ENCODE measurements at regions not wholly inside any gene's neighbourhood (a gene's known extent, or its start where the extent isn't known, plus 50 kb on each side); places are given as distances from the start of the nearest gene placed in this dataset.

DNA sequence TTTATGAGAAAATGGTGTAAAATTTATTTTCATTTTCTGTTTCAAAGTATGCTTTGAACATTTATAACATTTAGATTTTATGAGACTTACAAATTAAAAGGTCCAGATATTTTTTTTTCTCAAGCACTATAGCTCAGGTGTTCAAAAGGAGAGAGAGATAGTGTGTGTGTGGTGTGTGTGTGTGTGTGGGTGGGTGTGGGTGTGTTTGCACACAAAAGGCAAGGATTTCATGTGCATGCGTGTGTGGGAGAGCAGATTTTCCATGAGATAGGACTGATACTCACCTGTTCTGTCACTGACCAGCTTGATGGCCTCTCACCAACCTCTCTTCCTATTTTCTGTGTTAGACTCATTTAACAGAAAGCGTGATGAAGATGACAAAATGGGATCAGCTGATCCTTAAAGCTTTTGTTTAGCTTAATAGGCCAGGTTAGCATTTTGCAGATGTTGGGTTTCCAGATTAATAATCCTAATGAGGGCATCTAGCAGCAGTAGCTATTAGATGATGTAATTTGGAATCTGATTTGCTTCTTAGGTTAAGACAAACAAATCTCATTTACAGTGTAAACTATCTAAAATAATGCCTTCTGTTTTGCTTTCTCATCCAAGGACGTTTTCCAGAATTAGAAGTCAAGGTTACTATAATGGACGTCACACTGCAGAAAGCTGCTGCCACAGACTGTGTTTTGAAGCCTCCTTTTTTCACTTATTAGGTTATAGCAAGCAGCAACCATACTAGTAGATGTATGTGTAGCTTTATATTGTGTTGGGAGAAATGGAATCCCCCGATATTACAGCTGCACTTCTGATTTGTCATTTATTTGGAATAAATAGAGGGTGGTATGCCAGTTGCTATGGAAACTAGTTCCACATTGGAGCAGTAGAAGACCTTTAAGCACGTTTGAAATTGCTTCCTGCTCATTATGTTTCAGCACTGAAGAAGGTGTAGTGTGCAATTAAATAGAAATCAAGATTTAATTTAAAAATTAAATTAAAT is 355.6 kb downstream of the TAF11L14 start:
- H3K27ac ChIP-seq (replicated peaks), result no peak overlapping the region
- TF ChIP-seq, protein P1, sequence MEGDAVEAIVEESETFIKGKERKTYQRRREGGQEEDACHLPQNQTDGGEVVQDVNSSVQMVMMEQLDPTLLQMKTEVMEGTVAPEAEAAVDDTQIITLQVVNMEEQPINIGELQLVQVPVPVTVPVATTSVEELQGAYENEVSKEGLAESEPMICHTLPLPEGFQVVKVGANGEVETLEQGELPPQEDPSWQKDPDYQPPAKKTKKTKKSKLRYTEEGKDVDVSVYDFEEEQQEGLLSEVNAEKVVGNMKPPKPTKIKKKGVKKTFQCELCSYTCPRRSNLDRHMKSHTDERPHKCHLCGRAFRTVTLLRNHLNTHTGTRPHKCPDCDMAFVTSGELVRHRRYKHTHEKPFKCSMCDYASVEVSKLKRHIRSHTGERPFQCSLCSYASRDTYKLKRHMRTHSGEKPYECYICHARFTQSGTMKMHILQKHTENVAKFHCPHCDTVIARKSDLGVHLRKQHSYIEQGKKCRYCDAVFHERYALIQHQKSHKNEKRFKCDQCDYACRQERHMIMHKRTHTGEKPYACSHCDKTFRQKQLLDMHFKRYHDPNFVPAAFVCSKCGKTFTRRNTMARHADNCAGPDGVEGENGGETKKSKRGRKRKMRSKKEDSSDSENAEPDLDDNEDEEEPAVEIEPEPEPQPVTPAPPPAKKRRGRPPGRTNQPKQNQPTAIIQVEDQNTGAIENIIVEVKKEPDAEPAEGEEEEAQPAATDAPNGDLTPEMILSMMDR (IDR thresholded peaks at IDR 0.05; ENCODE audit: borderline replicate concordance), result no peak
- H3K9me3 ChIP-seq (replicated peaks), result no peaks in the 10 kb centered on the region
- DNase-seq, result no peak
- H3K27me3 ChIP-seq (ENCODE audit: low read depth), result no peaks in the 10 kb centered on the region
- intact Hi-C loops (cut with micrococcal nuclease), result no loop called here
- no peaks in the 10 kb centered on the region for H3K36me3 ChIP-seq
- no peaks in the 10 kb centered on the region for H3K4me1 ChIP-seq
- no peak overlapping the region for H3K4me3 ChIP-seq

DNA sequence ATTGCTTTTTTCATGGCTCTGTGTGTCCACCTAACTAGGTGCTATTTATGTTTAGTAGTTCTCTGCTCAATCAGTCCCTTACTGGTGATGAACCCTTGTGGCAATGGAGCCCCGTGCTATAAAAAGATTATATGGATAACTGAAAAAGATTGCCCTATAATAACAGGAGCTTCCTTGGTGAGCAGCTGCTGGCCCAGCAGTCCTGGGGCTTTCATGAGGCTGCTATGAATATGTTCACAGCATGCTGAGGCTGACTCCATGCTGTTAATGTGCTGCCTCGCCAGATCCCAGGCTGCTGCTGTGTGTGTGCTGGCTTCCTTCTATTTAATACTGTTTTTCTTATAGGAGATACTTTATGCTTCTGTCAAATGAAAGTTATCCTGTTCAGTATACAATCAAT is 357.5 kb downstream of the TAF11L14 start:
- no peak for DNase-seq
- Histone ChIP-seq H3K4me3 (no peak overlapping the region), H3K27ac (replicated peaks) (no peak overlapping the region), H3K27me3 (ENCODE audit: low read depth) (no peaks in the 10 kb centered on the region), H3K9me3 (replicated peaks) (no peaks in the 10 kb centered on the region), H3K4me1 (no peaks in the 10 kb centered on the region), H3K36me3 (no peaks in the 10 kb centered on the region)
- intact Hi-C loops (cut with micrococcal nuclease), result no loop called here
- TF ChIP-seq, protein P1 (IDR thresholded peaks at IDR 0.05; ENCODE audit: borderline replicate concordance), result no peak

DNA sequence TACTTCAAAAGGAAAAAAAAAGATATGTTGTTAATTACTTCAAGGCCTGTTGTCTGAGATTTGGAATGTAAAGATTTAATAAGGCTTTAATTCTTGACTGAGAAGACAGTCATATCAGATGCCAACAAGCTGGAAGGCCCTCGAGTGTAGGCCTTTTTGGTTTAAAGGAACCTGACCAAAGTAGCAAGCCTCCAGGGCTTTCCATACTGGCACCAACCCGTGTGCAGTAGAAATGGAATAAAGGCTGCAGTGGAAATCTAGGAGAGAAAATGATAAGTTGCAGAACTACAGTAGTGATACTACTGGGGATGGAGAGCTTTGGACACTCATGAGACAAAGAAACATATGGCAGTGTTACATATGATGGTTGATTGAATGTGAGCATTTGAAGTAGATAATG is 358.0 kb downstream of the TAF11L14 start:
- intact Hi-C loops (cut with micrococcal nuclease), result no loop called here
- Histone ChIP-seq H3K4me3 (no peak overlapping the region), H3K27ac (replicated peaks) (no peak overlapping the region), H3K4me1 (no peaks in the 10 kb centered on the region), H3K27me3 (ENCODE audit: low read depth) (no peaks in the 10 kb centered on the region), H3K36me3 (no peaks in the 10 kb centered on the region), H3K9me3 (replicated peaks) (no peaks in the 10 kb centered on the region)
- DNase-seq, result no peak
- TF ChIP-seq, protein P1 (IDR thresholded peaks at IDR 0.05; ENCODE audit: borderline replicate concordance), result no peak

DNA sequence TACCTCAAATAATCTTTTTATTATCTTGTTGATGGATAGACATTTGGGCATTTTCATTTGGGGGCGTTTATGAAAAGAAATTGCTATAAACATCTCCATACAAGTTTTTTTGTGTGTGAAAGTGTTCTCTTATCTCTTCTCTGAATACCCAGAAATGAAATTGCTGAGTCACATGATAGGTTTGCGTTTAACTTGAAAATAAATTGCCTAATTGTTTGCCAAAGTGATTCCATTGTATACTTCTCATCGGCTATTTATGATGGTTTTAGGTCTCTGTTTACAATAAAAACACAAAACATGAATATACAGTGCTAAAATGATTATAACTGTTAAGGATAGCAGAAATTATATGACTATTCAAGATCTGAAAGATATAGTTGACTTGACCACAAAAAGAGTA is 361.7 kb downstream of the TAF11L14 start:
- TF ChIP-seq, protein P1 (IDR thresholded peaks at IDR 0.05; ENCODE audit: borderline replicate concordance), result no peak
- Histone ChIP-seq H3K4me1 (no peaks in the 10 kb centered on the region), H3K4me3 (no peak overlapping the region), H3K36me3 (no peaks in the 10 kb centered on the region), H3K9me3 (replicated peaks) (no peaks in the 10 kb centered on the region), H3K27me3 (ENCODE audit: low read depth) (no peaks in the 10 kb centered on the region), H3K27ac (replicated peaks) (no peak overlapping the region)
- DNase-seq, result no peak
- intact Hi-C loops (cut with micrococcal nuclease), result no loop called here

DNA sequence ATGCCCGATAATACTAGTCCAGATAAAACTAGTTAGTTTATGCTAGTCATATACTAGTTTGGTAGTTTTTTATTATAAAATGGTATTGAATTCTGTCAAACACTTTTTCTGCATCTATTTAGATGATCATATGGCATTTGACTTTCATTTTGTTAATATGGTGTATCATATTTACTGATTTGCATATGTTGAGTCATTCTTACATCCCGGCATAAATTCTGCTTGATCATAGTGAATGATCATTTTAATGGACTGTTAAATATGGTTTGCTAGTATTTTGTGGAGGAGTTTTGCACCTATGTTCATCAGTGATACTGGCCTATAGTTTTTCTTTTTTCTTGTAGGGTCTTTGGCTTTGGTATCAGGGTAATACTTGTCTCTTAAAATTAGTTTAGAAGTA is 365.6 kb downstream of the TAF11L14 start:
- intact Hi-C loops (cut with micrococcal nuclease), result no loop called here
- Histone ChIP-seq H3K36me3 (no peaks in the 10 kb centered on the region), H3K9me3 (replicated peaks) (peaks cover 28% of the 10 kb centered on the region), H3K4me3 (no peak overlapping the region), H3K4me1 (no peaks in the 10 kb centered on the region), H3K27me3 (ENCODE audit: low read depth) (no peaks in the 10 kb centered on the region), H3K27ac (replicated peaks) (no peak overlapping the region)
- TF ChIP-seq, protein P1 (IDR thresholded peaks at IDR 0.05; ENCODE audit: borderline replicate concordance), result no peak
- DNase-seq, result no peak

All from left ventricle myocardium inferior (tissue), 1 donor.